ENCODE measurements at regions not wholly inside any gene's neighbourhood (a gene's known extent, or its start where the extent isn't known, plus 50 kb on each side); places are given as distances from the start of the nearest gene placed in this dataset.

DNA sequence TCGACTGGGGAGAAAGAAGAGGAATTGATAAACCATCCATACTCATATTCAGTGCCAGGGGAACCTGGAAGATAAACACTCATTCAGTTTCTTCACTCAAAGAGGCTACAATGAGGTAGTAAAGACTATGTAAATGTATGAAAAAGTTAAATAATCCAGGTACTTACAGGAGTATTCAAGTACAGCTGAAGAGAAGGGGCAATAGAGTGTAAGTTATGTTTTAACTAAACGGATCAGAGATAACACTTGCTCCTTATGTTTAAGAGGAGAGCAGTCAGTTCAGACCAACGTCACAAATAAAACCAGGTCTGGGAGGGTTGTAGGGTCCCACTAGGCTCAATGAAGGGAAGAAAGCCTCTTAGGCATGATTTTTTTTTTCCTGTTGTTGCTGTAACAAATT is 358.3 kb upstream of the SMIM21 start:
- Mint-ChIP-seq H3K9me3 (no peaks in the 10 kb centered on the region), H3K4me1 (no peaks in the 10 kb centered on the region), H3K27me3 (peaks cover 15% of the 10 kb centered on the region), H3K27ac (no peak overlapping the region), H3K36me3 (ENCODE audit: low read depth) (no peaks in the 10 kb centered on the region), H3K4me3 (no peak overlapping the region)
- DNase-seq: no peak
- no peak for ATAC-seq

DNA sequence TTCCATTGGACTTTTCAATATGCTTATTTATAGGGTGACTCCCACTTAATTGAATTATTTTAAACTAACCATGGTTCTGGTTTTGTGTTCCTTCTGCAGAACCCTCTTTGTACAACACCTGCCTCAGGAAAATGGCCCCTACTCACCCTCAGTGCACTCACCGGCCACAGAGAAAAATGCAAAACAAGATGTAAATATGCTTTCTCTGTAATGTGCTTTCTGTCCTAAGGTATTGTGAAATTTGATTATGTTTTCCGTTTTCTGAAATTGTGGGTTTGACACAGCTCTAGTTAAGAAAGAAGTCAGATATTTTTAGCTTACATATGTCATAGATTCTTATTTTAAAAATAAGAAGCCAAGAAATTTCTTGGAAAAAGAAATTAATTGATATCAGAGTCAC is 357.7 kb upstream of the SMIM21 start:
- Mint-ChIP-seq H3K36me3 (ENCODE audit: low read depth) (no peaks in the 10 kb centered on the region), H3K4me1 (no peaks in the 10 kb centered on the region), H3K27ac (no peak overlapping the region), H3K4me3 (no peak overlapping the region), H3K9me3 (no peaks in the 10 kb centered on the region), H3K27me3 (peaks cover 15% of the 10 kb centered on the region)
- no peak for DNase-seq
- ATAC-seq: no peak

DNA sequence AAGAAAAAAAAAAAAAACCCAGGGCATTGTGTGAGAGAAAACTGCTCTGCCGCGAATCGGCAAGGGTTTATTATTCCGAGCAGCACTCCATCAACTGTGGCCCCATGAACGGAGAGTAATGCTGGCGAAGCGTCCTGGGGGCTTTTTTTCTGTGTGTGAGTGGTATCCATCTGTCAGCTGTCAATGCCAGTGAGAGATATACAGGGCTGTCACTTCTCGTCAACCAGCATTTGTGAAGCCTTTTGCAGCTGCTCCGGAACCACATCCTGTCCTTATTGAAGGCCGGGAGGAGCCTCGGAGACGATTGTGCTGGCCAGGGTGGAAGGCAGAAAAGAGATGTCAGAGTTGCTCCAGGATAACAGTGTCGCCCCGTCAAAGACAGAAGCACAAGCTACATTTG is 356.9 kb upstream of the SMIM21 start:
- Mint-ChIP-seq H3K4me3 (no peak overlapping the region), H3K4me1 (no peaks in the 10 kb centered on the region), H3K9me3 (no peaks in the 10 kb centered on the region), H3K36me3 (ENCODE audit: low read depth) (no peaks in the 10 kb centered on the region), H3K27ac (no peak overlapping the region), H3K27me3 (peaks cover 15% of the 10 kb centered on the region)
- DNase-seq: no peak
- no peak for ATAC-seq

DNA sequence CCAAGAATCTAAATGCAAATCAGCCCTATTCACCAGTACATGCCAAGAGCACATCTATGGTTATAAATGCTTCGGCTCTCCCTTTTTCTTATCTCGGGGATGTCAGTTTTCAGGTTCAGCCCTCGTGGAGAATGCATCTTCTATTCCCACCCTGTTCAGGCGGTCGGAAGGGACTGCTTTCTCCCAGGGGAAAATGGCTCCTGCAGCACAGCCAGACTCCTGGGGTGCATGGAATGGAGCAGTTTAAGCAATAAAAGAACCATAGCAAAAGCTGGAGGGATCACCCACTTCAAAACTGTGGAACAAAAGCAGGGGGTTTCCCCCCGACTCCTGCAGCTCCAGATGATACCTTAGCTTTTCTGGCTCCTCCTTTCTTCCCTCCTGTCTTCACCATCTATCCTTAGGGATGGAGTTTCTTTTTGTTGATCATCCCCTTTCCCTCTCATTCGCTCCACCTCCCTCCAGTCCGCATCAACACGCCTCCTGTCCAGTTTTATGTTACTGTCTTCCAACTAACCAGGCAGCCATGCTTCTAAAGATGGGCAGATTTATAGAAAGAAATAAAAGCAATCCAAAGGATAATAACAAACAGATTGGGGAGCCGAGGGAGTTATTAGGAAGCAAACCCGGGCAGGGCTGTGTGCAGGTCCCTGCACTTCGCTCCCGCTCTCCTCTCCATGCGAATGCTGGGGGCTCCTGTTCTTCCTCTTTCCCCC is 356.2 kb upstream of the SMIM21 start:
- Mint-ChIP-seq H3K36me3 (ENCODE audit: low read depth) (no peaks in the 10 kb centered on the region), H3K27me3 (peaks cover 18% of the 10 kb centered on the region), H3K27ac (no peak overlapping the region), H3K4me3 (no peak overlapping the region), H3K9me3 (no peaks in the 10 kb centered on the region), H3K4me1 (no peaks in the 10 kb centered on the region)
- ATAC-seq: no peak
- no peak for DNase-seq

DNA sequence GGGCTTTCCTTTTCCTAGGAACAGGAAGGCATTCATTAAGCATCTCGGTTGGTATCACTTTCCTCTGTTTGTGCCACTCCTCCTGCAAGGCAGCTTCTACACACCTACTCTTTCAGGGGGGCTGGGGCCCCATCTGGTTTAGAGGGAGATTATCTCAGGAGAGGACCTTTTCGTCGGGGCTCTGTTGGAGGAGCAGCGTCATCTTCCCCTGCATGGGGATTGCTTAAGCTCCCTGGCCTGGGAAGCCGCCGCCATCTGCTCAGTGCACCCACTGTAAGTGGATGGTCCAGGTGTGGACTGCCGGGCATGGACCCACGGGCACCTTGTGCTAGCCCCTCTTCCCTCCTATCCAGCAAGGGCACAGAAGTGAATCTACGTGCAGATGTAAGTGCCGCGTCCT is 355.3 kb upstream of the SMIM21 start:
- Mint-ChIP-seq H3K9me3 (no peaks in the 10 kb centered on the region), H3K36me3 (ENCODE audit: low read depth) (no peaks in the 10 kb centered on the region), H3K4me3 (no peak overlapping the region), H3K27me3 (peaks cover 17% of the 10 kb centered on the region), H3K4me1 (no peaks in the 10 kb centered on the region), H3K27ac (no peak overlapping the region)
- no peak for DNase-seq
- no peak for ATAC-seq

DNA sequence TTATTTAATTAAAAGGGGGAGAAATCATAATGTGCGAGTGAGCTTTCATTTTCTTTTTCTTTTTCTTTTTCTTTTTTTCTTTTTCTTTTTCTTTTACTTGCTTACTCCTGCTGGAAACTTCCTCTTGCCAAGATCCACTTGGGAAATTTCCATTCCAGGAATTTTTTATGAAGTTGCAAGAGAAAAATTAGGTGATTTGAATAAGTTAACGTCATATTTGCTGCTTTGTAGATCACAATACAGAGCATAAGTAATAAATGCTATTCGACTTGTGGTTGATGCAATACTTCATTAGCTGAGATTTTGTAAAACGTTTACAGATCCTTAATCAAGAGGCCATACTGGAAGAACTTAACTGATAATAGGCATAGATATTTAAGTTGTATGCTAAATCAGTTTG is 354.7 kb upstream of the SMIM21 start:
- Mint-ChIP-seq H3K27ac (no peak overlapping the region), H3K4me1 (no peaks in the 10 kb centered on the region), H3K9me3 (no peaks in the 10 kb centered on the region), H3K27me3 (peaks cover 17% of the 10 kb centered on the region), H3K36me3 (ENCODE audit: low read depth) (no peaks in the 10 kb centered on the region), H3K4me3 (no peak overlapping the region)
- ATAC-seq (no peak), DNase-seq (no peak)

DNA sequence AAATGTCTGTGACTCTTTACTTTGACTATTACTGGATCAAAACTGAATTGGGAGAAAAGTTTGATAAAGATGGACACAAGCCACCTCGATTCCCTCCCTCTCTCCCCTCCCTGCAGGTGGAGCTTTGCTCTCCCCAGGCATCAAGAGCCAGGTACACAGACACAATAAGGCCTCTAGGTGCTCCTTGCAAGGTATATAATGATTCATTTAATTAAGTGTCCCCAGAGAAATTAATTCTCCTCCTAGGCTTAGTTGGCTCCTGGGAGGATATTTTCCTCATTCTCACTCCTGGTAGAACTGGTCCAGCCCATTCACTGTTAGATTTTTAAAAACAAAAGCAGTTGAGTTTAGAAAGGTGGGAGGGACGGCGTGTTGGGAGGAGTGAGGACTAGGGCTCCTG is 352.4 kb upstream of the SMIM21 start:
- Mint-ChIP-seq H3K4me3 (no peak overlapping the region), H3K4me1 (no peaks in the 10 kb centered on the region), H3K27me3 (peaks cover 12% of the 10 kb centered on the region), H3K27ac (no peak overlapping the region), H3K9me3 (no peaks in the 10 kb centered on the region), H3K36me3 (ENCODE audit: low read depth) (no peaks in the 10 kb centered on the region)
- DNase-seq: no peak
- no peak for ATAC-seq

DNA sequence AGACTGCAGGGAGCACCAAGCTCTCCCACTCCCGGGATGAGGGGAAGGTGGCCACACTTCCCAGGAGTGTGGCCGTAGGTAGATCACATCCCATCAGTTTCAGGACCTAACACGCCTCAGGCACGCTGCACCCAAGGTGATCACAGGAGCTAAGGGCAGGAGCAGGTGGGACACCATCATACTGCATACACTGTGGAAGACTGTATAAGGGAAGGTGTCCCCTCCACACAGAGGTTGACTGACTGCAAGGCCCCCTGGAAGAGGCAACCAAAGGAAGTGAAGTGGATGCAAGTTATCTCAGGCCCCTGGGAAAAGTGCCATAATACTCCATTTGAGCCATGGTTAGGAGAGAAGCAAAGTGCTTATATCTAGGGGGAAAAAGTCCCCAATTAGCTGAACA is 351.9 kb upstream of the SMIM21 start:
- H3K9me3 Mint-ChIP-seq: no peaks in the 10 kb centered on the region
- H3K27me3 Mint-ChIP-seq: peaks cover 12% of the 10 kb centered on the region
- no peak overlapping the region for H3K4me3 Mint-ChIP-seq
- ATAC-seq: no peak
- H3K4me1 Mint-ChIP-seq: no peaks in the 10 kb centered on the region
- no peak overlapping the region for H3K27ac Mint-ChIP-seq
- no peaks in the 10 kb centered on the region for H3K36me3 Mint-ChIP-seq (ENCODE audit: low read depth)
- DNase-seq: no peak

DNA sequence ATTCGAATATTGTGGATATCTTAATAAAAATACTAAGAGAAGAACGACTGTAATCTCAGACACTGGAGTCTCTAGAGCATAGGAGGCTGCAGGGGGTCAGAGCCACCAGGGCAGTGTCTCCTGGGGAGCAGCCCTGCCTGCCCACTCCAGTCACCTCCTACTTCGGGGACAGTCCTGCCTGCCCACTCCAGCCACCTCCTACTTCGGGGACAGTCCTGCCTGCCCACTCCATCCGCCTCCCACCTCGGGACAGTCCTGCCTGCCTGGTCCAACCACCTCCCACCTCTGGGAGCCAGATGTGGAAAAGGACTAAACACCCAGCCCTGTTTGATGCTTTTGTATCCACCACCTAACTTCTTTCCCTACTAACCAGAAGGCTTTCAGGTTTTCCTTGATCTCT is 350.1 kb upstream of the SMIM21 start:
- H3K4me1 Mint-ChIP-seq: no peaks in the 10 kb centered on the region
- H3K36me3 Mint-ChIP-seq (ENCODE audit: low read depth): no peaks in the 10 kb centered on the region
- no peak overlapping the region for H3K4me3 Mint-ChIP-seq
- DNase-seq (no peak), ATAC-seq (no peak)
- H3K27ac Mint-ChIP-seq: no peak overlapping the region
- peaks cover 11% of the 10 kb centered on the region for H3K27me3 Mint-ChIP-seq
- no peaks in the 10 kb centered on the region for H3K9me3 Mint-ChIP-seq

DNA sequence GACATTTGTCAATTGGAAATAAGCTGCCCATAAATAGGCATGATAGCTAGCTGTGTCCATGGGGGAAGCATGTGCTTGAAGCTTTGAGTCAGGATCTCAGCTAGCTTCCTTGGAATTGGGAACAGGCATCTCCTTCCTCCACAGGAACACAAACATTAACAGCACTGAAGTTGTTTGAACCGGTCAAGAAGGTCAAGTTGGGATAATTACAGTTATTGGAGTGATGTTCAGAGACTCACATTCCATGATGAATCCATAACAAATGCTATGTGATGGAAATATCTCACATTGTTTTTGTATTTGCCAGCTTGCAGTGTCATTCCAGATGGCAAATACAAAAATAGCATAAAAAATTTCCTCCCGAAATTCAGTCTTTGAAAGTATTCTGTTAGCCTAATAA is 347.6 kb upstream of the SMIM21 start:
- Mint-ChIP-seq H3K9me3 (no peaks in the 10 kb centered on the region), H3K4me1 (no peaks in the 10 kb centered on the region), H3K27me3 (peaks cover 10% of the 10 kb centered on the region), H3K4me3 (no peak overlapping the region), H3K27ac (no peak overlapping the region), H3K36me3 (ENCODE audit: low read depth) (no peaks in the 10 kb centered on the region)
- DNase-seq (no peak), ATAC-seq (no peak)

DNA sequence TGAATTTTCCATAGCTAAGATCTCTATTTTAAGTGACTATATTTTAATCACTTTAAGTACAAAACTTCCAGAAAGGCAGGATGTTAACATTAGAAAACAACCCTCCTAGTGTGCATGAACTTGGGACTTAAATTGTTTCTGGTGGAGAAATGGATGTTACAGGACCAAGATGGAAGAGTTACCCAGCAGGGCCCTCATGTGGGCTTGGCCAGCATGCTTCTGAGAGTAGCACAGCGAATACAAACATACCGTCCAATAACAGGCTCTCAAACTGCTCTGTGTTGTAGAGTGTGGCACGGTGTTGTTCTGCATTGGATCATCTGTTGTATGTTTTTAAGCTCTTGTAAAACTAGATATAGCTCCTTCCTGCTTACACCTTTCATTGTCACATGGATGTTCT is 346.1 kb upstream of the SMIM21 start:
- Mint-ChIP-seq H3K36me3 (ENCODE audit: low read depth) (no peaks in the 10 kb centered on the region), H3K27ac (no peak overlapping the region), H3K4me1 (no peaks in the 10 kb centered on the region), H3K4me3 (no peak overlapping the region), H3K27me3 (peaks cover 6% of the 10 kb centered on the region), H3K9me3 (no peaks in the 10 kb centered on the region)
- ATAC-seq: no peak
- no peak for DNase-seq

DNA sequence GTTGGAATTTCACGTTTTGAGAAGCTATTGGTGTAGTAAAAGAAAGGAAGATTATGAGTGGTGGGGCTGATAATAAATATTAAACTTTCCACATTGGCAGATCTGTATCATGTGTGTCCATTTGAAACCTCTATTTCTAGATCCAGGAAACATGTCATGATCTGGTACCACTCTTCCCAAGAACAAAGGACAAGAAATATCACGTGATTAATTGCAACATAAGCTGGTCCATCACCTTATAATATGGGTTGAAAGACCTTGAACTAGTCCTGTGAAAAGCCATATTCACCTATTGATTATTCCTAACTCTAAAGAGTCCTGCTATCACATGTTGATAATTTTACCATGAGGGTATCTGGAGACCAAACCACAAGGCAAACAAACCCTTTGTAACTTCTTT is 335.3 kb upstream of the SMIM21 start:
- ATAC-seq: no peak

DNA sequence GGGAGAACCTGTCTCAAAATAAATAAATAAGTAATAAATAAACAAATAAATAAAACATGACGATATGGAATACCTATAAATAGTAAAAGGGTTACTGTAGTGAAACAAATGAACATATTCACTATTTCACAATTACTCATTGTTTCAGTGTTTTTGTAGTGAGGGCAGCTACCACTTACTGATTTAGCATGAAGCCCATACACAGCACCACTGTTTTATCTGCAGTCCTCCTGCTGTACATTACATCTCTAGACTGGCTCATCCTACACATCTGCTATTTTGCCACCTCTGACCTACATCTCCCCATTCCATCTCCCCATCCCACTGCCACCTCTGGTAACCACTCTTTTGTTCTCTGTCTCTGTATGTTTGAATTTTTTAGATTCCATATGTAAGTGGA is 332.7 kb upstream of the SMIM21 start:
- no peaks in the 10 kb centered on the region for H3K9me3 Mint-ChIP-seq
- no peaks in the 10 kb centered on the region for H3K36me3 Mint-ChIP-seq (ENCODE audit: low read depth)
- no peak overlapping the region for H3K27ac Mint-ChIP-seq
- no peak for DNase-seq
- no peak overlapping the region for H3K4me3 Mint-ChIP-seq
- ATAC-seq: no peak
- peaks cover 4% of the 10 kb centered on the region for H3K27me3 Mint-ChIP-seq
- H3K4me1 Mint-ChIP-seq: no peaks in the 10 kb centered on the region

More for the DNA sequence above, 335.3 kb upstream of the SMIM21 start:
- H3K4me1 Mint-ChIP-seq: no peaks in the 10 kb centered on the region
- peaks cover 4% of the 10 kb centered on the region for H3K27me3 Mint-ChIP-seq
- DNase-seq: no peak
- H3K9me3 Mint-ChIP-seq: no peaks in the 10 kb centered on the region
- no peak overlapping the region for H3K27ac Mint-ChIP-seq
- no peak overlapping the region for H3K4me3 Mint-ChIP-seq
- no peaks in the 10 kb centered on the region for H3K36me3 Mint-ChIP-seq (ENCODE audit: low read depth)

DNA sequence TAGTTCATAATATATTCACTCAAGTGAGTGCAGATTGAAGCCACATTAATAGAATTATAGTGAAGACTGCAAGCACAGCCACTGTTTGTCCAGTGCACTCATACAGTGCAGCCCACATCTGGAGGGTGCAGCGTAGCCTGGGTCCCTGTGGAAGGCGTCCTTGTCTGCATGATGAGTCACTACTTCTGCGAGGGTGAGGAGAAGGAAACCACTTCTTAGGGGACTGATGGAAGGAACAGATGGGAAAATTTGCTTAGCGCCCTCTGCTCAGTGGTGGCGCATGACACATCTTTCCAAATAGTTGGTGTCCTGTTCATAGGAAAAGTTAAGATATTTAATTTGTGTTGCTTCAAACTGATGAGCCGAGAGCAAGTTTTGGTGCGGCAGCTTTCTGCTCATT is 330.4 kb upstream of the SMIM21 start:
- ATAC-seq (no peak), DNase-seq (no peak)
- Mint-ChIP-seq H3K27me3 (peaks cover 4% of the 10 kb centered on the region), H3K27ac (no peak overlapping the region), H3K4me3 (no peak overlapping the region), H3K9me3 (no peaks in the 10 kb centered on the region), H3K4me1 (no peaks in the 10 kb centered on the region), H3K36me3 (ENCODE audit: low read depth) (no peaks in the 10 kb centered on the region)

DNA sequence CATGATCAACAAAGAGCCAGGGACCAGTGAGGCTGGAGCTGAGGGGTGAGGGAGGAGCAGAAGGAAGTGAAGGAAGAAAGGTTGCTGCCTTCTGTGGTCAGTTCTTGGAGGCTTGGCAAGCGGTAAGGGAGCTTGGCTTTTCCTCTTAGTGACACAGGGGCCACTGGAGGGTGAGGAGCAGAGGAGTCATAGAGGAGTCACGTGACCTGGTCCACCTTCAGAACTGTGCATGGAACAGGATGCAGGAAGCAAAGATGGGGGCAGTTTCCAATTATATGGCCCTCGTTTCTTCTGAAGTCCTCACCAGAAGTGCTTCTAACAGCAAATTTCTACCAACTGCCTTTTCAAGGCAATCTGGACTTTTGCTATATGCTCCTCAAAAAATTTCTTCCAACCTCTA is 326.9 kb upstream of the SMIM21 start:
- DNase-seq: no peak
- ATAC-seq: no peak
- H3K9me3 Mint-ChIP-seq: no peaks in the 10 kb centered on the region
- H3K27ac Mint-ChIP-seq: no peak overlapping the region
- no peak overlapping the region for H3K4me3 Mint-ChIP-seq
- no peaks in the 10 kb centered on the region for H3K36me3 Mint-ChIP-seq (ENCODE audit: low read depth)
- no peaks in the 10 kb centered on the region for H3K4me1 Mint-ChIP-seq
- peaks cover 6% of the 10 kb centered on the region for H3K27me3 Mint-ChIP-seq

DNA sequence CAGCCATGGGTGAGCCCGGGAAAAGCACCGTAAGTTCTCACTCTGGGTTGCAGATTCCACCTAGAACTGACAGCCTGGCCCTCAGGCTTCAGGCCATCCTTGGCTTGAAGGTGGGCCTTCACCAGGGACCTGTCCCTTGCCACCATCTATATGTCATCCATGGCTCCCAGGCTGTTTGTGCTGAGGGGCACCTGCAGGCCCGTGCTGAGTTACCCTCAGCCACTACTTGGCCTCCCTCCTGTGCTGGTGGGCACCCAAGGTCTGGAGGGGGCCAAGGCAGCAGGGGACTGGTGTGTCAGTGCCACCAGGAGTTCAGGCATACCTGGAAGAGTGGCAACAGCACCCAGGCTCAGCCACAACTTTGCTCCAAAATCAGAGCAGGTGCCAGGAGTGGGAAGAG is 326.2 kb upstream of the SMIM21 start:
- H3K4me1 Mint-ChIP-seq: no peaks in the 10 kb centered on the region
- no peaks in the 10 kb centered on the region for H3K9me3 Mint-ChIP-seq
- ATAC-seq (no peak), DNase-seq (no peak)
- peaks cover 4% of the 10 kb centered on the region for H3K27me3 Mint-ChIP-seq
- no peaks in the 10 kb centered on the region for H3K36me3 Mint-ChIP-seq (ENCODE audit: low read depth)
- H3K27ac Mint-ChIP-seq: no peak overlapping the region
- no peak overlapping the region for H3K4me3 Mint-ChIP-seq

Measured in activated naive CD8-positive, alpha-beta T cell treated with anti-CD3 and anti-CD28 coated beads, Interleukin-2, amount 50 U/mL, for 24 hours (primary cell).